B cell (primary cell): ENCODE measurements at regions not wholly inside any gene's neighbourhood (a gene's known extent, or its start where the extent isn't known, plus 50 kb on each side); places are given as distances from the start of the nearest gene placed in this dataset.

Experiments
- ATAC-seq: fragments of 200-7000 bp; cut with Tn5 transposase; one replicate; pipeline ENCODE4 v1.10.0; 2021; ENCODE audit warnings: low read depth, mild to moderate bottlenecking, moderate number of reproducible peaks, moderate library complexity
- CTCF ChIA-PET: fragments of 350-600 bp; sonication (Branson Sonifier 250); formaldehyde crosslinking; loops from one replicate; lab custom pipeline; 2021; ENCODE audit warnings: antibody characterized with exemption, inconsistent platforms; lab: Charles Lee
- POLR2A ChIA-PET: fragments of 350-600 bp; sonication (Branson Sonifier 250); formaldehyde crosslinking; loops from one replicate; lab custom pipeline; 2021; ENCODE audit warnings: antibody characterized with exemption; lab: Charles Lee
- DNase-seq: peaks from one replicate; pipeline ENCODE4 v3.0.0; 2013
- H2AFZ ChIP-seq: 2 replicates; pipeline ENCODE4 v1.6.1; 2012; ENCODE audit warnings: mild to moderate bottlenecking, low read depth, low read length; ENCODE audit not compliant: insufficient read depth, poor library complexity, severe bottlenecking
- H3K27ac ChIP-seq, 2 donors: 1 replicate in 1 of 2; 2 replicates in 1 of 2; pipeline ENCODE4 v1.5.1; 2012 to 2013; ENCODE audit warnings: low read length in 2 of 2, mild to moderate bottlenecking in 2 of 2, moderate library complexity in 1 of 2
- H3K27me3 ChIP-seq, 4 experiments: fragments of 200-600 bp in 1 of 4; sonication (generic) in 1 of 4; replicated peaks in 1 of 4; 1 replicate in 2 of 4; 2 replicates in 2 of 4; pipeline versions ENCODE4 v1.6.1 to v1.7.0; 2013 to 2016; ENCODE audit warnings: low read length in 3 of 4, mild to moderate bottlenecking in 2 of 4, mixed read lengths in 1 of 4, moderate library complexity in 1 of 4; ENCODE audit not compliant: insufficient read depth in 4 of 4, control insufficient read depth in 3 of 4; ENCODE audit errors: control extremely low read depth in 1 of 4
- H3K36me3 ChIP-seq, 2 experiments: replicated peaks in 1 of 2; 1 replicate in 1 of 2; 2 replicates in 1 of 2; pipeline versions ENCODE4 v1.6.1 to v1.7.1; 2013; ENCODE audit warnings: low read length in 1 of 2; ENCODE audit not compliant: insufficient read depth in 2 of 2, control insufficient read depth in 1 of 2; ENCODE audit errors: control extremely low read depth in 1 of 2, extremely low read depth in 1 of 2
- H3K4me1 ChIP-seq, 2 donors: fragments of 200-600 bp in 1 of 2; sonication (generic) in 1 of 2; 1 replicate in 1 of 2; 2 replicates in 1 of 2; pipeline versions ENCODE4 v1.5.1 to v1.6.1; 2013 to 2017; ENCODE audit warnings: low read length in 2 of 2; ENCODE audit not compliant: control insufficient read depth in 2 of 2, insufficient read depth in 2 of 2
- H3K4me2 ChIP-seq: replicated peaks from 2 replicates; pipeline ENCODE3; 2012; ENCODE audit warnings: mild to moderate bottlenecking, low read depth, low read length; ENCODE audit not compliant: poor library complexity, severe bottlenecking
- H3K4me3 ChIP-seq, 5 experiments: fragments of 200-600 bp in 1 of 5; sonication (generic) in 1 of 5; 1 replicate in 3 of 5; 2 replicates in 2 of 5; pipeline versions ENCODE4 v1.5.1 to v1.7.0; 2011 to 2016; ENCODE audit warnings: low read length in 4 of 5, mild to moderate bottlenecking in 4 of 5, low read depth in 2 of 5, control low read depth in 1 of 5, moderate library complexity in 1 of 5; ENCODE audit not compliant: insufficient read depth in 1 of 5; ENCODE audit errors: control extremely low read depth in 1 of 5, extremely low read depth in 1 of 5
- H3K79me2 ChIP-seq: fragments of 200-600 bp; sonication (generic); one replicate; pipeline ENCODE4 v1.6.0; 2016; ENCODE audit warnings: low read length; ENCODE audit not compliant: control insufficient read depth, insufficient read depth
- H3K9ac ChIP-seq: fragments of 200-600 bp; sonication (generic); 2 replicates; pipeline ENCODE4 v1.6.1; 2017; ENCODE audit warnings: mild to moderate bottlenecking, low read length, moderate library complexity
- H3K9me3 ChIP-seq, 3 donors: one replicate each; pipeline versions ENCODE4 v1.6.1 to v1.7.1; 2013; ENCODE audit warnings: low read length in 2 of 3; ENCODE audit not compliant: control insufficient read depth in 2 of 3, insufficient read depth in 1 of 3; ENCODE audit errors: control extremely low read depth in 1 of 3
- H4K20me1 ChIP-seq: 2 replicates; pipeline ENCODE4 v1.6.0; 2012; ENCODE audit warnings: mild to moderate bottlenecking, low read length; ENCODE audit not compliant: insufficient read depth, control insufficient read depth, poor library complexity, severe bottlenecking
- H3K27ac Mint-ChIP-seq: one replicate; pipeline ENCODE4 v1.8.0; 2021; ENCODE audit warnings: mixed read lengths
- H3K27me3 Mint-ChIP-seq: one replicate; pipeline ENCODE4 v1.8.0; 2021; ENCODE audit warnings: mixed read lengths
- H3K4me1 Mint-ChIP-seq: one replicate; pipeline ENCODE4 v1.8.0; 2021; ENCODE audit warnings: mixed read lengths
- H3K4me3 Mint-ChIP-seq: one replicate; pipeline ENCODE4 v1.8.0; 2021; ENCODE audit warnings: mixed read lengths
- H3K9me3 Mint-ChIP-seq: one replicate; pipeline ENCODE4 v1.8.0; 2022; ENCODE audit warnings: mixed read lengths; ENCODE audit not compliant: insufficient read depth
- CTCF ChIP-seq: fragments of 200-600 bp; IDR thresholded peaks from one replicate; pipeline ENCODE4 v1.8.0; 2022; ENCODE audit warnings: antibody characterized with exemption, mild to moderate bottlenecking
- EZH2 ChIP-seq: IDR thresholded peaks from 2 replicates; pipeline ENCODE4 v1.6.1; 2012; ENCODE audit warnings: borderline replicate concordance, low read depth, mild to moderate bottlenecking, moderate library complexity, low read length; ENCODE audit not compliant: insufficient read depth, poor library complexity, severe bottlenecking
- WGBS: methylation state at CpG from one replicate; pipeline ENCODE4 v1.1.5; 2013; ENCODE audit warnings: missing lambda C conversion rate; ENCODE audit not compliant: insufficient coverage; 5-methylcytosine and 5-hydroxymethylcytosine counted together
- intact Hi-C: fragments of 100-400 bp; cut with micrococcal nuclease; formaldehyde crosslinking; loops from one replicate; pipeline ENCODE4 v1.10.0; 2022

GRCh38 chr14:31939934-31940333 is 137.2 kb upstream of the ARHGAP5 start:
- ATAC-seq, result no peak
- H3K27ac Mint-ChIP-seq, result no peak overlapping the region
- no peaks in the 10 kb centered on the region for H4K20me1 ChIP-seq
- H3K36me3 ChIP-seq, result no peaks in the 10 kb centered on the region
- WGBS, result 94% methylated on average over 3 of the region's 4 CpGs
- H3K79me2 ChIP-seq, result no peaks in the 10 kb centered on the region
- peaks cover 9 to 13% of the 10 kb centered on the region in 2 donors for H3K4me1 ChIP-seq
- no peak overlapping the region for H3K4me3 Mint-ChIP-seq
- TF ChIP-seq EZH2 (no peak), CTCF (no peak)
- intact Hi-C loops, result no loop called here
- CTCF ChIA-PET, result interaction anchor here (1.3 to 2.2 kb wide), 3 partner anchors 12 to 315 kb away, joined by 4 to 9 read pairs (median 4); no protein-coding TSS in a partner anchor
- no peaks in the 10 kb centered on the region for H3K27me3 Mint-ChIP-seq
- DNase-seq, result no peak
- no peak overlapping the region for H3K4me3 ChIP-seq
- H3K4me2 ChIP-seq, result no peak overlapping the region
- no peak overlapping the region for H3K27ac ChIP-seq
- no peaks in the 10 kb centered on the region for H3K9me3 ChIP-seq
- peaks cover 19% of the 10 kb centered on the region for H3K4me1 Mint-ChIP-seq
- POLR2A ChIA-PET, result no interaction called here
- no peak overlapping the region for H2AFZ ChIP-seq
- H3K9me3 Mint-ChIP-seq, result no peaks in the 10 kb centered on the region
- H3K27me3 ChIP-seq, result no peaks in the 10 kb centered on the region
- no peak overlapping the region for H3K9ac ChIP-seq

GRCh38 chr14:31941487-31941886 is 135.6 kb upstream of the ARHGAP5 start:
- Histone ChIP-seq H3K79me2 (no peaks in the 10 kb centered on the region), H3K27ac (no peak overlapping the region), H3K9me3 (no peaks in the 10 kb centered on the region), H3K27me3 (no peaks in the 10 kb centered on the region), H3K4me1 (peaks cover 18 to 26% of the 10 kb centered on the region in 2 donors), H2AFZ (no peak overlapping the region), H3K4me3 (no peak overlapping the region), H3K9ac (no peak overlapping the region), H4K20me1 (no peaks in the 10 kb centered on the region), H3K36me3 (no peaks in the 10 kb centered on the region), H3K4me2 (no peak overlapping the region)
- ATAC-seq (no peak), DNase-seq (no peak)
- 78% methylated on average over 1 of the region's 1 CpG for WGBS
- Mint-ChIP-seq H3K27me3 (no peaks in the 10 kb centered on the region), H3K4me1 (peaks cover 31% of the 10 kb centered on the region), H3K27ac (no peak overlapping the region), H3K9me3 (no peaks in the 10 kb centered on the region), H3K4me3 (no peak overlapping the region)
- TF ChIP-seq EZH2 (no peak), CTCF (no peak)
- ChIA-PET CTCF (interaction anchor here (2.2 kb wide), 1 partner anchor 16 kb away, joined by 9 read pairs; no protein-coding TSS in a partner anchor), POLR2A (no interaction called here)
- intact Hi-C loops, result no loop called here
